ENCODE measurements at regions not wholly inside any gene's neighbourhood (a gene's known extent, or its start where the extent isn't known, plus 50 kb on each side); places are given as distances from the start of the nearest gene placed in this dataset.

- TF ChIP-seq CTCF (IDR thresholded peaks at IDR 0.05) (no peak), POLR2A (IDR thresholded peaks at IDR 0.05) (no peak), POLR2AphosphoS5 (IDR thresholded peaks at IDR 0.05) (no peak), EP300 (IDR thresholded peaks at IDR 0.05) (no peak)
These were observed 232.4 kb upstream of the RSPO3 start for GRCh38 chr6:126886106-126886505.
